Neuronal stem cell (in vitro differentiated cells): ENCODE measurements at regions not wholly inside any gene's neighbourhood (a gene's known extent, or its start where the extent isn't known, plus 50 kb on each side); places are given as distances from the start of the nearest gene placed in this dataset.
A peak's percentile ranks its signal among the peaks of the same experiment; 100 is the strongest.

ENCODE experiments used
- DNase-seq: peaks from one replicate; pipeline ENCODE4 v3.0.0-alpha.2; 2013; ENCODE audit warnings: low spot score
- H2AFZ ChIP-seq: one replicate; pipeline ENCODE4 v1.6.1; 2013; ENCODE audit warnings: mild to moderate bottlenecking, low read length, inconsistent platforms
- H2AK5ac ChIP-seq: 2 replicates; pipeline ENCODE4 v1.6.1; 2013; ENCODE audit warnings: low read depth, mild to moderate bottlenecking, inconsistent platforms, low read length, moderate library complexity, mixed read lengths
- H2BK120ac ChIP-seq: 2 replicates; pipeline ENCODE4 v1.6.1; 2013; ENCODE audit warnings: low read depth, mild to moderate bottlenecking, inconsistent platforms, low read length, moderate library complexity, mixed read lengths
- H2BK12ac ChIP-seq: one replicate; pipeline ENCODE4 v1.6.1; 2013; ENCODE audit warnings: low read length, inconsistent platforms
- H2BK15ac ChIP-seq: 2 replicates; pipeline ENCODE4 v1.6.1; 2013; ENCODE audit warnings: mild to moderate bottlenecking, low read length, inconsistent platforms, mixed read lengths
- H2BK5ac ChIP-seq: one replicate; pipeline ENCODE4 v1.6.1; 2013; ENCODE audit warnings: inconsistent platforms, mild to moderate bottlenecking, low read length, moderate library complexity
- H3K14ac ChIP-seq: one replicate; pipeline ENCODE4 v1.6.1; 2013; ENCODE audit warnings: low read length, inconsistent platforms
- H3K18ac ChIP-seq: 2 replicates; pipeline ENCODE4 v1.6.1; 2013; ENCODE audit warnings: low read length, inconsistent platforms
- H3K23ac ChIP-seq: 2 replicates; pipeline ENCODE4 v1.6.1; 2013; ENCODE audit warnings: low read depth, mild to moderate bottlenecking, mixed read lengths, low read length, inconsistent platforms; ENCODE audit not compliant: poor library complexity
- H3K27ac ChIP-seq: replicated peaks from 3 replicates; pipeline ENCODE4 v1.5.1; 2013; ENCODE audit warnings: low read length, inconsistent platforms
- H3K27me3 ChIP-seq, 3 experiments: 2 replicates each; pipeline ENCODE4 v1.6.1; 2013; ENCODE audit warnings: low read length in 3 of 3, mild to moderate bottlenecking in 2 of 3, inconsistent platforms in 1 of 3, low read depth in 1 of 3, mixed read lengths in 1 of 3, moderate library complexity in 1 of 3; ENCODE audit not compliant: control insufficient read depth in 3 of 3, insufficient read depth in 3 of 3
- H3K36me3 ChIP-seq, 2 donors: replicated peaks in 1 of 2; 2 replicates each; pipeline ENCODE4 v1.6.1; 2013; ENCODE audit warnings: low read length in 2 of 2; ENCODE audit not compliant: control insufficient read depth in 2 of 2, insufficient read depth in 2 of 2
- H3K4ac ChIP-seq: 2 replicates; pipeline ENCODE4 v1.6.1; 2013; ENCODE audit warnings: inconsistent platforms, mild to moderate bottlenecking, low read length, moderate library complexity
- H3K4me1 ChIP-seq, 2 donors: 1 replicate in 1 of 2; 2 replicates in 1 of 2; pipeline ENCODE4 v1.6.1; 2013; ENCODE audit warnings: low read length in 2 of 2, low read depth in 1 of 2; ENCODE audit not compliant: control insufficient read depth in 2 of 2, insufficient read depth in 1 of 2
- H3K4me2 ChIP-seq: one replicate; pipeline ENCODE4 v1.6.1; 2013; ENCODE audit warnings: mild to moderate bottlenecking, low read length, inconsistent platforms; ENCODE audit not compliant: insufficient read depth, poor library complexity, severe bottlenecking
- H3K4me3 ChIP-seq, 2 donors: 2 replicates each; pipeline ENCODE4 v1.5.1; 2013; ENCODE audit warnings: low read length in 2 of 2, mild to moderate bottlenecking in 2 of 2, inconsistent platforms in 1 of 2, moderate library complexity in 1 of 2
- H3K79me1 ChIP-seq: one replicate; pipeline ENCODE4 v1.6.1; 2013; ENCODE audit warnings: low read depth, mild to moderate bottlenecking, inconsistent platforms, low read length, moderate library complexity
- H3K9ac ChIP-seq: one replicate; pipeline ENCODE4 v1.6.1; 2013; ENCODE audit warnings: mild to moderate bottlenecking, low read depth, low read length, inconsistent platforms; ENCODE audit not compliant: poor library complexity
- H3K9me3 ChIP-seq, 2 donors: replicated peaks in 1 of 2; 2 replicates each; pipeline versions ENCODE3 to v1.6.1; 2013; ENCODE audit warnings: low read length in 2 of 2, mild to moderate bottlenecking in 2 of 2, inconsistent platforms in 1 of 2, low read depth in 1 of 2, mixed read lengths in 1 of 2, moderate library complexity in 1 of 2; ENCODE audit not compliant: control insufficient read depth in 2 of 2, insufficient read depth in 1 of 2
- H4K8ac ChIP-seq: one replicate; pipeline ENCODE4 v1.6.1; 2013; ENCODE audit warnings: low read depth, mild to moderate bottlenecking, inconsistent platforms, low read length, moderate library complexity
- H4K91ac ChIP-seq: one replicate; pipeline ENCODE4 v1.6.1; 2013; ENCODE audit warnings: low read length, low read depth, mild to moderate bottlenecking, inconsistent platforms; ENCODE audit not compliant: poor library complexity
- WGBS, 2 donors: extraction: QIAGEN DNeasy Blood & Tissue Kit; methylation state at CpG; one replicate each; pipeline ENCODE4 v1.1.7; 2013; ENCODE audit warnings: missing lambda C conversion rate in 2 of 2, mixed read lengths in 1 of 2; ENCODE audit not compliant: insufficient read length in 2 of 2, insufficient replicate concordance in 1 of 2; ENCODE audit errors: extremely low coverage in 2 of 2; 5-methylcytosine and 5-hydroxymethylcytosine counted together

- Histone ChIP-seq H2BK5ac (no peak overlapping the region), H3K18ac (no peak overlapping the region), H2BK15ac (no peak overlapping the region), H4K8ac (no peak overlapping the region), H2BK12ac (no peak overlapping the region), H3K14ac (no peak overlapping the region), H2AK5ac (no peak overlapping the region), H4K91ac (no peak overlapping the region), H2AFZ (peak overlapping the region; percentile 55), H3K27ac (no peak overlapping the region), H3K36me3 (no peaks in the 10 kb centered on the region), H3K4me1 (no peaks in the 10 kb centered on the region), H3K79me1 (no peaks in the 10 kb centered on the region), H3K4me3 (no peak overlapping the region), H3K9ac (no peak overlapping the region), H3K4ac (no peak overlapping the region), H3K27me3 (no peaks in the 10 kb centered on the region), H2BK120ac (no peak overlapping the region), H3K9me3 (no peaks in the 10 kb centered on the region), H3K4me2 (no peak overlapping the region), H3K23ac (no peak overlapping the region)
- WGBS, 2 donors: no CpG with 5 or more reads among the region's 2 CpGs
- DNase-seq: no peak
Observed at GRCh38 chr5:125848751-125849150, 574.5 kb upstream of the GRAMD2B start.

GRCh38 chr5:125856949-125857348, 566.3 kb upstream of the GRAMD2B start:
- Histone ChIP-seq H2BK5ac (no peak overlapping the region), H3K27ac (no peak overlapping the region), H3K4me1 (no peaks in the 10 kb centered on the region), H2BK15ac (no peak overlapping the region), H2AK5ac (no peak overlapping the region), H4K91ac (no peak overlapping the region), H3K9ac (no peak overlapping the region), H3K36me3 (no peaks in the 10 kb centered on the region), H3K14ac (no peak overlapping the region), H3K27me3 (no peaks in the 10 kb centered on the region), H2BK120ac (no peak overlapping the region), H3K18ac (no peak overlapping the region), H2BK12ac (no peak overlapping the region), H3K23ac (no peak overlapping the region), H3K4me3 (no peak overlapping the region), H4K8ac (no peak overlapping the region), H3K4me2 (no peak overlapping the region), H2AFZ (no peak overlapping the region), H3K9me3 (peaks cover 0 to 6% of the 10 kb centered on the region in 2 donors), H3K79me1 (no peaks in the 10 kb centered on the region), H3K4ac (no peak overlapping the region)
- WGBS, 2 donors: no CpG with 5 or more reads among the region's 3 CpGs
- DNase-seq: no peak

- H3K9me3 ChIP-seq: no peaks in the 10 kb centered on the region
- no peak overlapping the region for H2BK5ac ChIP-seq
- no peak for DNase-seq
- no peak overlapping the region for H3K4me2 ChIP-seq
- H2AFZ ChIP-seq: no peak overlapping the region
- H3K27me3 ChIP-seq: no peaks in the 10 kb centered on the region
- H3K36me3 ChIP-seq: no peaks in the 10 kb centered on the region
- no peak overlapping the region for H2BK15ac ChIP-seq
- H4K8ac ChIP-seq: no peak overlapping the region
- H2BK120ac ChIP-seq: no peak overlapping the region
- H3K4me1 ChIP-seq: no peaks in the 10 kb centered on the region
- H3K18ac ChIP-seq: no peak overlapping the region
- no peak overlapping the region for H2BK12ac ChIP-seq
- H3K9ac ChIP-seq: no peak overlapping the region
- WGBS, 2 donors: no CpG with 5 or more reads among the region's 2 CpGs
- H3K14ac ChIP-seq: no peak overlapping the region
- H3K4me3 ChIP-seq: no peak overlapping the region
- H4K91ac ChIP-seq: no peak overlapping the region
- no peaks in the 10 kb centered on the region for H3K79me1 ChIP-seq
- H2AK5ac ChIP-seq: no peak overlapping the region
- H3K27ac ChIP-seq: no peak overlapping the region
- H3K23ac ChIP-seq: no peak overlapping the region
- no peak overlapping the region for H3K4ac ChIP-seq
Observed at GRCh38 chr5:125863579-125863978, 559.6 kb upstream of the GRAMD2B start.

GRCh38 chr5:125865166-125865815, 557.9 kb upstream of the GRAMD2B start:
- H3K4me1 ChIP-seq: peaks cover 2 to 7% of the 10 kb centered on the region in 2 donors
- no peak overlapping the region for H3K4me3 ChIP-seq
- H3K23ac ChIP-seq: no peak overlapping the region
- no peak overlapping the region for H3K18ac ChIP-seq
- H2BK5ac ChIP-seq: no peak overlapping the region
- WGBS, 2 donors: no CpG with 5 or more reads among the region's 4 CpGs
- H2BK120ac ChIP-seq: no peak overlapping the region
- H2AFZ ChIP-seq: no peak overlapping the region
- H3K4me2 ChIP-seq: no peak overlapping the region
- H2BK15ac ChIP-seq: no peak overlapping the region
- H2AK5ac ChIP-seq: no peak overlapping the region
- H4K8ac ChIP-seq: no peak overlapping the region
- H3K14ac ChIP-seq: no peak overlapping the region
- DNase-seq: no peak
- H3K9ac ChIP-seq: no peak overlapping the region
- no peaks in the 10 kb centered on the region for H3K27me3 ChIP-seq
- no peak overlapping the region for H3K27ac ChIP-seq
- H3K4ac ChIP-seq: no peak overlapping the region
- no peak overlapping the region for H2BK12ac ChIP-seq
- no peaks in the 10 kb centered on the region for H3K79me1 ChIP-seq
- H4K91ac ChIP-seq: no peak overlapping the region
- no peaks in the 10 kb centered on the region for H3K36me3 ChIP-seq
- H3K9me3 ChIP-seq: no peaks in the 10 kb centered on the region
